ENCODE measurements at regions not wholly inside any gene's neighbourhood (a gene's known extent, or its start where the extent isn't known, plus 50 kb on each side); places are given as distances from the start of the nearest gene placed in this dataset.

DNA sequence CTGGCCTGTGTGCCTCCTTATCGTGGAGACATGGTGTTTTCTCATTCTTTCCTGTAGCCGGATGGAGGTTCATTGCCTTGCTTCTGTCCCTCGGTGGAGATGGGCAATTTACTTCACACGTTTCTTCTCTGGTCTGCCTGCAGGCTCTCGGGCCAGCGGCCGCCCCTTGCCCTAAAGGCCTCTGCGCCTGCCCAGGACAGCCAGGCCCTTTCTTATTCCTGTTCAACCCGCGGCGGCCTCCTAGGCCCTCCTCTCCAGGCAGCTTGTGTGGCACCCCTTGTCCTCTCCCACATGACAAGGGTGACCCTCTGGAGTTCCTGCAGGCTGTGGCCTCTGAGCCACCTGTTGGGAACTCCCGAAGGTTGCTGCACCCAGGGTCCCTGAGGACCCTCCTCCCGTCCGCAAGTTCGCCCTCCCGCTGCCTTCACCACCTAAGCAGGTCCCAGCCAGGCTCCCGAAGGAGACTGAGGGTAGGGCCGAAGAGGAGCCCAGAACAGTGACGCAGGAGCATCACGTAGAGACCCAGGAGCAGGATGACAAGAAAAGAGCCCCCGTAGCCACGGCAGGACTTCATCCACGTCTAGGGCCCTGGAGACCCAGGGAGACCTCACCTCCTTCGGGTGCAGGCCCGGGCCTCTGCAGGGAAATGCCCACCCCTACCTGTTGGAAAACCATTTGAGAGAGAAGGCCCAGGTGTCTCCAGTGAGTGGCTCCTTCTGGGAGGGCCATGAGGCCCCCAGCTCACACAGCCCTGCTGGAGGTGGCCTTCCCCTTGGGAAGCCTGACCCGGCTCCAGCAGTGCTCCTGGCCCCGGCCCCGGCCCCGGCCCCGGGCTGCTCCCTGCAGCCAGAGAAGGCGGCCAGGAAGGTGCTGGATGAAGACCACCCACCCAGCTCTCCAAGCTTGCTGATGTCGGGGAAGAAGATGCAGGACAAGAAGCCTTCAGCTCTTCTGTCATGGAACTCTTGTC is 291.4 kb downstream of the TLE4 start:
- 96 to 97% methylated on average over 25 to 31 of the region's 32 CpGs for WGBS, 2 donors
- intact Hi-C loops (cut with DNase I; ENCODE audit: low total_unique reads): no loop called here
- no peak for TF ChIP-seq POLR2A (IDR thresholded peaks at IDR 0.05)
- TF ChIP-seq, protein P1, sequence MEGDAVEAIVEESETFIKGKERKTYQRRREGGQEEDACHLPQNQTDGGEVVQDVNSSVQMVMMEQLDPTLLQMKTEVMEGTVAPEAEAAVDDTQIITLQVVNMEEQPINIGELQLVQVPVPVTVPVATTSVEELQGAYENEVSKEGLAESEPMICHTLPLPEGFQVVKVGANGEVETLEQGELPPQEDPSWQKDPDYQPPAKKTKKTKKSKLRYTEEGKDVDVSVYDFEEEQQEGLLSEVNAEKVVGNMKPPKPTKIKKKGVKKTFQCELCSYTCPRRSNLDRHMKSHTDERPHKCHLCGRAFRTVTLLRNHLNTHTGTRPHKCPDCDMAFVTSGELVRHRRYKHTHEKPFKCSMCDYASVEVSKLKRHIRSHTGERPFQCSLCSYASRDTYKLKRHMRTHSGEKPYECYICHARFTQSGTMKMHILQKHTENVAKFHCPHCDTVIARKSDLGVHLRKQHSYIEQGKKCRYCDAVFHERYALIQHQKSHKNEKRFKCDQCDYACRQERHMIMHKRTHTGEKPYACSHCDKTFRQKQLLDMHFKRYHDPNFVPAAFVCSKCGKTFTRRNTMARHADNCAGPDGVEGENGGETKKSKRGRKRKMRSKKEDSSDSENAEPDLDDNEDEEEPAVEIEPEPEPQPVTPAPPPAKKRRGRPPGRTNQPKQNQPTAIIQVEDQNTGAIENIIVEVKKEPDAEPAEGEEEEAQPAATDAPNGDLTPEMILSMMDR (IDR thresholded peaks at IDR 0.05): no peak
- DNase-seq (ENCODE audit: low spot score in 2 of 2): no peak
- no peak overlapping the region for H3K4me3 ChIP-seq (ENCODE audit: low read depth, poor library complexity, severe bottlenecking)

GRCh38 chr9:79858508-79858907 is 286.7 kb downstream of the TLE4 start:
- TF ChIP-seq, protein P1 (IDR thresholded peaks at IDR 0.05): no peak
- TF ChIP-seq POLR2A (IDR thresholded peaks at IDR 0.05): no peak
- 91 to 94% methylated on average over 3 of the region's 3 CpGs for WGBS, 2 donors
- no peak for DNase-seq (ENCODE audit: low spot score in 2 of 2)
- intact Hi-C loops (cut with DNase I; ENCODE audit: low total_unique reads): no loop called here
- H3K4me3 ChIP-seq (ENCODE audit: low read depth, poor library complexity, severe bottlenecking): no peak overlapping the region

GRCh38 chr9:79857188-79857587 is 285.4 kb downstream of the TLE4 start:
- WGBS, 2 donors: 61 to 65% methylated on average over 2 of the region's 2 CpGs
- no peak for TF ChIP-seq POLR2A (IDR thresholded peaks at IDR 0.05)
- TF ChIP-seq, protein P1 (IDR thresholded peaks at IDR 0.05): no peak
- no peak overlapping the region for H3K4me3 ChIP-seq (ENCODE audit: low read depth, poor library complexity, severe bottlenecking)
- intact Hi-C loops (cut with DNase I; ENCODE audit: low total_unique reads): no loop called here
- no peak for DNase-seq (ENCODE audit: low spot score in 2 of 2)

- no peak for DNase-seq (ENCODE audit: low spot score in 2 of 2)
- intact Hi-C loops (cut with DNase I; ENCODE audit: low total_unique reads): no loop called here
- no peak overlapping the region for H3K4me3 ChIP-seq (ENCODE audit: low read depth, poor library complexity, severe bottlenecking)
- TF ChIP-seq POLR2A (IDR thresholded peaks at IDR 0.05): no peak
- TF ChIP-seq, protein P1 (IDR thresholded peaks at IDR 0.05): no peak
Observed at GRCh38 chr9:79847074-79847473, 275.3 kb downstream of the TLE4 start.

- H3K4me3 ChIP-seq (ENCODE audit: low read depth, poor library complexity, severe bottlenecking): no peak overlapping the region
- 92 to 93% methylated on average over 7 of the region's 7 CpGs for WGBS, 2 donors
- no peak for DNase-seq (ENCODE audit: low spot score in 2 of 2)
- TF ChIP-seq POLR2A (IDR thresholded peaks at IDR 0.05): no peak
- TF ChIP-seq, protein P1 (IDR thresholded peaks at IDR 0.05): no peak
- intact Hi-C loops (cut with DNase I; ENCODE audit: low total_unique reads): no loop called here
Observed at GRCh38 chr9:79829566-79830302, 258.0 kb downstream of the TLE4 start.
